Upper lobe of left lung (tissue), 4 donors: ENCODE measurements at regions not wholly inside any gene's neighbourhood (a gene's known extent, or its start where the extent isn't known, plus 50 kb on each side); places are given as distances from the start of the nearest gene placed in this dataset.

Experiments
- CTCF ChIP-seq, 6 experiments: fragments of 450-650 bp in 4 of 6; fragments of 200-600 bp in 2 of 6; sonication (generic) in 2 of 6; IDR thresholded peaks; one replicate each; pipeline ENCODE4 v1.5.1; 2016 to 2019; ENCODE audit warnings: antibody characterized with exemption in 6 of 6
- EP300 ChIP-seq, 4 donors: sonication (generic); formaldehyde crosslinking; IDR thresholded peaks; one replicate each; pipeline ENCODE4 v1.5.1; 2017; ENCODE audit warnings: antibody characterized with exemption in 4 of 4, control low read depth in 2 of 4
- POLR2A ChIP-seq, 4 donors: fragments of 450-650 bp; IDR thresholded peaks; one replicate each; pipeline ENCODE4 v1.5.1; 2016 to 2017; ENCODE audit warnings: antibody characterized with exemption in 4 of 4, mild to moderate bottlenecking in 2 of 4
- POLR2AphosphoS5 ChIP-seq, 2 donors: sonication (generic); formaldehyde crosslinking; IDR thresholded peaks; one replicate each; pipeline ENCODE4 v1.5.1; 2017; ENCODE audit warnings: antibody characterized with exemption in 2 of 2

GRCh38 chr10:8543361-8544056 is 489.0 kb downstream of the GATA3 start:
- no peak for TF ChIP-seq POLR2AphosphoS5 (IDR thresholded peaks at IDR 0.05)
- no peak for TF ChIP-seq CTCF (IDR thresholded peaks at IDR 0.05)
- no peak for TF ChIP-seq POLR2A (IDR thresholded peaks at IDR 0.05)
- TF ChIP-seq EP300 (IDR thresholded peaks at IDR 0.05) = no peak
